Right atrium auricular region (tissue), 2 donors: ENCODE measurements at regions not wholly inside any gene's neighbourhood (a gene's known extent, or its start where the extent isn't known, plus 50 kb on each side); places are given as distances from the start of the nearest gene placed in this dataset.
"Not testable (repeated sequence)": the region's sequence is repeated elsewhere in the genome, so short reads cannot be mapped to it uniquely, and the experiment has no call there.

Experiments
- DNase-seq: peaks from one replicate; pipeline ENCODE4 v3.0.0-alpha.2; 2019; ENCODE audit warnings: low spot score
- H3K27ac ChIP-seq, 2 donors: fragments of 200-600 bp; sonication (generic); 1 replicate in 1 of 2; 2 replicates in 1 of 2; pipeline ENCODE4 v1.5.1; 2016 to 2019
- H3K27me3 ChIP-seq, 2 donors: fragments of 200-600 bp; sonication (generic); one replicate each; pipeline versions ENCODE4 v1.5.1 to v1.6.0; 2017 to 2019
- H3K36me3 ChIP-seq: fragments of 200-600 bp; sonication (generic); one replicate; pipeline ENCODE4 v1.5.1; 2016
- H3K4me1 ChIP-seq, 2 donors: fragments of 200-600 bp; sonication (generic); one replicate each; pipeline versions ENCODE4 v1.5.1 to v1.6.0; 2017 to 2019
- H3K4me3 ChIP-seq, 2 donors: fragments of 200-600 bp; sonication (generic); 1 replicate in 1 of 2; 2 replicates in 1 of 2; pipeline ENCODE4 v1.5.1; 2017 to 2019; ENCODE audit warnings: mild to moderate bottlenecking in 1 of 2, moderate library complexity in 1 of 2
- H3K9me3 ChIP-seq, 2 donors: fragments of 200-600 bp; sonication (generic); one replicate each; pipeline ENCODE4 v1.5.1; 2019
- CTCF ChIP-seq, 2 donors: fragments of 200-600 bp; sonication (generic); IDR thresholded peaks; one replicate each; pipeline ENCODE4 v1.5.1; 2019; ENCODE audit warnings: antibody characterized with exemption in 2 of 2

- H3K9me3 ChIP-seq: no peaks in the 10 kb centered on the region
- no peaks in the 10 kb centered on the region for H3K27me3 ChIP-seq
- no peak for TF ChIP-seq CTCF (IDR thresholded peaks at IDR 0.05)
- H3K4me1 ChIP-seq: no peaks in the 10 kb centered on the region
- H3K36me3 ChIP-seq: no peaks in the 10 kb centered on the region
- no peak overlapping the region for H3K4me3 ChIP-seq
- H3K27ac ChIP-seq: peak overlapping the region in 1 of 2 donors; percentile 42
- no peak for DNase-seq
Observed at GRCh38 chr9:31744589-31744988, 639.9 kb upstream of the ACO1 start.

GRCh38 chr9:31745468-31745867, 639.0 kb upstream of the ACO1 start:
- no peaks in the 10 kb centered on the region for H3K9me3 ChIP-seq
- DNase-seq: no peak
- H3K4me1 ChIP-seq: no peaks in the 10 kb centered on the region
- H3K27me3 ChIP-seq: no peaks in the 10 kb centered on the region
- peak overlapping the region in 1 of 2 donors; percentile 42 for H3K27ac ChIP-seq
- H3K36me3 ChIP-seq: no peaks in the 10 kb centered on the region
- H3K4me3 ChIP-seq: no peak overlapping the region
- TF ChIP-seq CTCF (IDR thresholded peaks at IDR 0.05): no peak

GRCh38 chr9:31745886-31746285, 638.6 kb upstream of the ACO1 start:
- H3K4me3 ChIP-seq: no peak overlapping the region
- H3K9me3 ChIP-seq: no peaks in the 10 kb centered on the region
- no peaks in the 10 kb centered on the region for H3K27me3 ChIP-seq
- H3K36me3 ChIP-seq: no peaks in the 10 kb centered on the region
- peak overlapping the region in 1 of 2 donors; percentile 42 for H3K27ac ChIP-seq
- H3K4me1 ChIP-seq: no peaks in the 10 kb centered on the region
- TF ChIP-seq CTCF (IDR thresholded peaks at IDR 0.05): no peak
- no peak for DNase-seq

GRCh38 chr9:31753756-31754155, 630.7 kb upstream of the ACO1 start:
- Histone ChIP-seq H3K27me3 (no peaks in the 10 kb centered on the region), H3K36me3 (no peaks in the 10 kb centered on the region), H3K4me3 (no peak overlapping the region), H3K9me3 (no peaks in the 10 kb centered on the region), H3K4me1 (no peaks in the 10 kb centered on the region), H3K27ac (no peak overlapping the region)
- no peak for TF ChIP-seq CTCF (IDR thresholded peaks at IDR 0.05)
- no peak for DNase-seq

- Histone ChIP-seq H3K4me3 (no peak overlapping the region), H3K4me1 (no peaks in the 10 kb centered on the region), H3K9me3 (no peaks in the 10 kb centered on the region), H3K36me3 (no peaks in the 10 kb centered on the region), H3K27me3 (no peaks in the 10 kb centered on the region), H3K27ac (no peak overlapping the region)
- TF ChIP-seq CTCF (IDR thresholded peaks at IDR 0.05): no peak
- DNase-seq: no peak
Observed at GRCh38 chr9:31759703-31760102, 624.7 kb upstream of the ACO1 start.

GRCh38 chr9:31774021-31774420, 610.4 kb upstream of the ACO1 start:
- not testable (repeated sequence) for H3K27ac ChIP-seq, H3K4me1 ChIP-seq, H3K36me3 ChIP-seq, H3K27me3 ChIP-seq, DNase-seq, H3K4me3 ChIP-seq, H3K9me3 ChIP-seq
